Muscle layer of duodenum (tissue), 2 donors: ENCODE measurements at regions not wholly inside any gene's neighbourhood (a gene's known extent, or its start where the extent isn't known, plus 50 kb on each side); places are given as distances from the start of the nearest gene placed in this dataset.

ENCODE experiments used
- H3K27ac ChIP-seq: one replicate; pipeline ENCODE4 v1.7.0; 2013; ENCODE audit warnings: mild to moderate bottlenecking, low read length
- H3K27me3 ChIP-seq: one replicate; pipeline ENCODE4 v1.7.0; 2013; ENCODE audit warnings: low read depth, mild to moderate bottlenecking, control low read depth, low read length
- H3K36me3 ChIP-seq, 2 donors: one replicate each; pipeline ENCODE4 v1.7.0; 2013; ENCODE audit warnings: low read length in 2 of 2, control low read depth in 1 of 2, mild to moderate bottlenecking in 1 of 2; ENCODE audit not compliant: insufficient read depth in 2 of 2, control insufficient read depth in 1 of 2
- H3K4me1 ChIP-seq, 2 donors: one replicate each; pipeline ENCODE4 v1.7.0; 2013; ENCODE audit warnings: low read length in 2 of 2, mild to moderate bottlenecking in 2 of 2, control low read depth in 1 of 2, moderate library complexity in 1 of 2; ENCODE audit not compliant: insufficient read depth in 2 of 2, control insufficient read depth in 1 of 2
- H3K4me3 ChIP-seq, 2 donors: one replicate each; pipeline ENCODE4 v1.7.0; 2013; ENCODE audit warnings: low read length in 2 of 2, low read depth in 1 of 2, mild to moderate bottlenecking in 1 of 2
- H3K9me3 ChIP-seq, 2 donors: one replicate each; pipeline ENCODE4 v1.7.0; 2013; ENCODE audit warnings: low read length in 2 of 2, control low read depth in 1 of 2, mild to moderate bottlenecking in 1 of 2; ENCODE audit not compliant: control insufficient read depth in 1 of 2
- donor health status: healthy.

DNA sequence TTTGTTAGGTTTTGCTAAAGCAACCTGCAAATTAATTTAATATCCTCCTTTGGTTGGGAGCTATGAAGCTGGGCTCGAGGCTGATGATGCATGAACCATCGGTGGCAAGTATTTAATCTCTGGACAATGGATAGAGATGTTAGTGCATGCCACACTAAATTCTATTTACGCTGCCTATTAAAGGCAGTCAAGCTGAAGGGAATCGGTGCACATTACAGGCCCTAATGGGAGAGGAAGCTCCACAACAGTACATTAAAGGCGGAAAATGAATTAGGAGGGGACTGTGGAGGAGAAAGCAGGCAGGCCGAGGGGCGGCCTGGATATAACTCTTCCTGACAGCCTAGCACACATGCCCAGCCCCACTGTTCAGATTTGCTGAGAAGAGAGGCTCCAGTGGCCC lies 132.4 kb upstream of the MAFB start:
- H3K27me3 ChIP-seq, result no peaks in the 10 kb centered on the region
- no peaks in the 10 kb centered on the region for H3K36me3 ChIP-seq
- no peaks in the 10 kb centered on the region for H3K4me1 ChIP-seq
- no peak overlapping the region for H3K27ac ChIP-seq
- no peak overlapping the region for H3K4me3 ChIP-seq
- peaks cover 6 to 8% of the 10 kb centered on the region in 2 donors for H3K9me3 ChIP-seq

DNA sequence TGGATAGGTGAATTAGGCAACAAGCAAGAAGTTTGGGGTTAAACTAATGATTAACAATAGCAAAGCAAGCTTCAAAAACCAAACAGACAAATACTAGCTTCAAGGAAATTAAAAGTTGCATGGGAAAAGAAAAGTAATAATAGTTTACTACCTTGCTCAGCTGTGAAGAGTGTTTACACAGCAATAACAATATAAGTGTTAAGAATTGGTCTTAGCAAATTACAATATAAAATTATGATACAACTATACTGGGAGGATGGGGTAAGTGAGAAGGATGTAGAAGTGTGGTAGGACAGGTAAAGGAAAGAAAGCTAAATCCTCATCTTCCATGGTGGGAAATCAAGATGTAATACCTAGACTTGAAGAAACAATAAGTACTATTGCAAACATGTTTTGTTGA lies 137.7 kb upstream of the MAFB start:
- Histone ChIP-seq H3K4me1 (no peaks in the 10 kb centered on the region), H3K36me3 (no peaks in the 10 kb centered on the region)

DNA sequence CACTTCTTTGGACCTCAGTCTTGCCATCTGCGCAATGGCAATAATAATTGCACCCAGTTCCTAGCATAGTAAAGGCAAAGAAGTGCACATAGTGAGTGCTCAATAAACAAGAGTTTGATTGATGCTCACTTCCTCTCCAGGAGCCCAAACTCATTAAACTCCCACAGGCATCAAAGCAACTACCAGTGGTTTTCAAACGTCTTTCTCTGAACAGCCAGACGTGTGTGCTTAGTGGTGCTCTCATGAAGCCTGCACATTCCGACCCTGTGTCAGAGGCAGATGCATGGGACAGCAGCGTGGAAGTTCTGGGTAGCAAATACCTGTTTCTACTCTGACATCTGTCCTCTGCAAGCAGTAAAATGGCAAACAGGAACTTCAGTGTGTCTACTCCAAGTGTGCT lies 146.3 kb upstream of the MAFB start:
- H3K36me3 ChIP-seq, result no peaks in the 10 kb centered on the region
- H3K4me1 ChIP-seq, result no peaks in the 10 kb centered on the region
- no peak overlapping the region for H3K27ac ChIP-seq
- no peaks in the 10 kb centered on the region for H3K27me3 ChIP-seq
- no peak overlapping the region for H3K4me3 ChIP-seq
- H3K9me3 ChIP-seq, result peaks cover 10% of the 10 kb centered on the region in 2 donors

More for the DNA sequence above, 137.7 kb upstream of the MAFB start:
- Histone ChIP-seq H3K27me3 (no peaks in the 10 kb centered on the region), H3K4me3 (no peak overlapping the region), H3K9me3 (peaks cover 6 to 8% of the 10 kb centered on the region in 2 donors), H3K27ac (no peak overlapping the region)

DNA sequence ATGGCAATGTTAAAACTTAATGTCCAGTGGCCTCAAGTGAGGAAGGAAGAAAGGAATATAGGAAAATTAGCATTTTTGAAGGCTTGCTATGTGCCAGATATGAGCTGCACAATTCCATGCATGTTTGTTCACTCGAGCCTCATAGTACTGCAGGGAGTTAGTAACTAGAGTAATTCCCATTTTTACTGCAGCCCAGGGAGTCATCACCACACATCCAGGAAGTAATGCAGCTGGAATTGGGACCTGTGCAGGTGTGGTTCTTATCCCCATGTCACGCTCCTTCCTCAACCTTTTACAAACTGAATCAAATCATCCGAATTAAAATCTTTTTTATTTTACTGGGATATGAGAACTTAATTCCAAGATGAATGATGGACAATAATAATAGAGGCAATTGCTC lies 149.5 kb upstream of the MAFB start:
- H3K9me3 ChIP-seq, result peaks cover 6 to 10% of the 10 kb centered on the region in 2 donors
- no peak overlapping the region for H3K4me3 ChIP-seq
- no peaks in the 10 kb centered on the region for H3K4me1 ChIP-seq
- H3K27ac ChIP-seq, result no peak overlapping the region
- no peaks in the 10 kb centered on the region for H3K27me3 ChIP-seq
- H3K36me3 ChIP-seq, result no peaks in the 10 kb centered on the region

DNA sequence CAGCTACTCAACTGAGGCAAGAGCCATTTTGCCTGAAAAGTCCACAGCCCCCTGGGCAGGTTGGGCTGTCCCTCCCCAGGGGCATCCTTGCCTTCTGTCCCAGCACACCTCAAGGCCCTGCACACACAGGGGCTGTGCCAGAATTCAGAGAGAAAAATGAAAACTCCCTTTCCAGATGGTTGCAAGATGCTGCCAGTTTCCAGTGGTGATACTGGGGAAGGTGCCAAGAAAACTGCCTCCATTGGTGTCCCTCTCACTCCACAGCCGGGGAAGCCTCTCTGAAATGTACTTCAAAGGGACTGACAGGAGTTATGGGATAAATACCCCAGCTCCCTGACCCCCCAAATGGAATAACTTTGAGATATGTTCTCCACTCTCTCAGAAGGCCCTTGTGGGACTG lies 154.2 kb upstream of the MAFB start:
- Histone ChIP-seq H3K4me1 (no peaks in the 10 kb centered on the region), H3K9me3 (peaks cover 0 to 6% of the 10 kb centered on the region in 2 donors), H3K36me3 (no peaks in the 10 kb centered on the region), H3K27ac (no peak overlapping the region), H3K4me3 (no peak overlapping the region), H3K27me3 (no peaks in the 10 kb centered on the region)

DNA sequence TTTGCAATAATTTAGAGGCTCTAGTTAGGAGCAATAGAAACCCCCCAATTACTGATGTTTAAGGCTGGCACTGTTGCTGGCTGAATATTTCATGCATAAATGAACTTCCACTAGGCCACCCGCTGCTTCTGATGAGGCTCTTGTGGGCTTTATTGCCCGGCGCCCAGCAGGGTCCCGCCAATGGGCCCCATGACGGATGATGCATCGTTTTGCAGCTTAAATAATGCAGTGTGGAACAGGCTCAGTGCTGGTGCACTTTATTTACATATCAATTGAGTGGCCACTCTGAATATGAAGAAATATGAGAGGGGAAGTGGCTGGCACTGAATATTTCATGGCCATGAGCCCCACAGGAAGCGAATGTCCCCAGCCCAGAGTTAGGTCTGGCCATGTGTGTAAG lies 155.3 kb upstream of the MAFB start:
- no peak overlapping the region for H3K4me3 ChIP-seq
- no peak overlapping the region for H3K27ac ChIP-seq
- no peaks in the 10 kb centered on the region for H3K27me3 ChIP-seq
- no peaks in the 10 kb centered on the region for H3K4me1 ChIP-seq
- H3K36me3 ChIP-seq, result no peaks in the 10 kb centered on the region
- H3K9me3 ChIP-seq, result peaks cover 0 to 6% of the 10 kb centered on the region in 2 donors

DNA sequence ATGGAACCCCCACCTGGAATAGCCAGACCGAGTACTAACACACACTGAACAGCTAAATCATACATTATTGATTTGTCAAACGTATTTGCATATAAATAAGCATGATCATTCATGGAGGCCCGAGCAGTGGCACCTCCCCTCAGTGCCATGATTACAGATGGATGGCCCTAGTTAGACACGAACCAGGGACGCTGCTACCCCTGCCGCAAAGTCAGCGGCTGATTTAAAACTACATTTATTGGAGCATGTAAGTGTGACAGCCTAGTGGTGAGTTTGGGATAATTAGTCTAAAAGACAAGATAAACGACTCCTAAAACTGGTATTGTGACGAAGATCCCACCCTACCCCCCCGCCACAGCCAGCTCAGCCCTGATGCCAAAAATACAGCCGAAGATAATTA lies 159.1 kb upstream of the MAFB start:
- no peaks in the 10 kb centered on the region for H3K4me1 ChIP-seq
- H3K36me3 ChIP-seq, result no peaks in the 10 kb centered on the region
- no peaks in the 10 kb centered on the region for H3K27me3 ChIP-seq
- H3K9me3 ChIP-seq, result peaks cover 0 to 6% of the 10 kb centered on the region in 2 donors
- H3K27ac ChIP-seq, result no peak overlapping the region
- H3K4me3 ChIP-seq, result no peak overlapping the region

DNA sequence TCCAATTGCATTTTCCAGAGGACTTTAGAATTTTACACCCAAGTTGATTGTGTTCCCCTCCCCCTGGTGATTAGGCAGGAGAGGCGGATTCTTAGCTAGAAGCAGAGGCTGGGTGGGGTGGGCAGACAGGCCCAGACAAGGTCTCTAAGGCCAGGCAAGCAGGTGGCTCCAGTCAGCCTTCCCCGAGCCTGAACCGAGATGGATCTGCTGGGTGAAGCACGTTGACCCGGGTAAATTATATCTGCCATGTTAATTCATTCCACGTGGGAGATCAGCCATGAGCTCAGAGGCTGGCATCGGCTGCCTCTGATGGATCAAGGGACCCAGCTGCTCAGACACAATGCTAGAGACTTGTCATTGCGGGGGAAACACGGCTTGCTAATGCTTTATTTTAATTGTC lies 159.5 kb upstream of the MAFB start:
- Histone ChIP-seq H3K4me3 (no peak overlapping the region), H3K27me3 (no peaks in the 10 kb centered on the region), H3K36me3 (no peaks in the 10 kb centered on the region), H3K9me3 (peaks cover 0 to 6% of the 10 kb centered on the region in 2 donors), H3K4me1 (no peaks in the 10 kb centered on the region), H3K27ac (no peak overlapping the region)

DNA sequence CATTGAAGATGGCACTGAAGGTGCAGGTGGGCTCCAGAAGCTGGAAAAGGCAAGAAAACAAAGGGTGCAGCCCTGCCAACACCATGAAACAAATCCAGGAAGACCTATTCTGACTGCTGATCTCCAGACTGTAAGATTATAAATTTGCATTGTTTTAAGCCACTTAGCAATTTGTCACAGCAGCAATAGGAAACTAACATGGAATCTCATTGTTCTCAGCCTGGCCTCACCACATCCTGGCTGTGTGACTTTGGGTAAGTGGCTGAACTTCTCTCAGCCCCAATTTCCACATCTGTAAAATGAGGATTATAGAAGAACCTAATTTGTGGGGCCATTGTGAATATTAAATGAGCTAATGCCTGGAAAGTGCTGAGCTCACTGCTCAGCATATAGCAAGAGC lies 160.4 kb upstream of the MAFB start:
- Histone ChIP-seq H3K4me1 (no peaks in the 10 kb centered on the region), H3K27me3 (no peaks in the 10 kb centered on the region), H3K4me3 (no peak overlapping the region), H3K9me3 (peaks cover 0 to 6% of the 10 kb centered on the region in 2 donors), H3K36me3 (no peaks in the 10 kb centered on the region), H3K27ac (no peak overlapping the region)

DNA sequence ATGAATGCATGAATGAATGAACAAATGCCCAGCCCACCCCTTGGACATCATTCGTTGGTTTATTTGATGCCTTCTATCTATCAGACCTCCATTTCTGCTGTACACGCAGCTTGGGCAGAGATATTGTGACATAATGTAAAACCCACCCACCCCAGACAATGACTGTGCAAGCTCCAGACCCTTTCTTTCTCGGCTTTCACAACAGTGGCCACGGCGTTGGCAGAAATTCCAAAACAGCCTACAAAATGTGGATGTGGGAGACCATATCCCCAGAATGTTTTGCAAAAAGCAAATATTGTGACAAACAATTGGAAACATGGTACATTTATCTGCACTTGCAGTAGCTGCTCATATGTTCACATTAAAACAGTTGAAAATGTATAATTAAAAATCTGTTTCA lies 162.0 kb upstream of the MAFB start:
- Histone ChIP-seq H3K36me3 (no peaks in the 10 kb centered on the region), H3K27ac (no peak overlapping the region), H3K4me3 (no peak overlapping the region)

DNA sequence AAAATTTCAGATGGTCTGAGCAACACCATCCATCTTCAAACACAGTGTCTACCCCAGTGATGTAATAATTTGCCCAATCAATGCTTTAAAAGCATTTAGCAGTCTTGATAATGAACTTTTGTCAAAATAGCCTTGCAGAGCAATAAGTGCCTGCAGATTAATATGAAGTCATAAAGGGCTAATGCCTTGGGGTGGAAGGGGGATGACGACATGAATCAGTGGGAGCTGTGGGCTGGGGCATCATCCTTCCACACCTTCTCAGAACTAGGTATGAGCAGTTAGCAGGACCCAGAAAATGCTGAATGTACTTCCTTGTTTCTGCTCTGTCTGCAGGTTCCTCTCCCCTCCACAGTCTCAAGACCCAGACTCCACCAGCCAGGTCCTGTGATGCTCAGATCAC lies 166.2 kb upstream of the MAFB start:
- Histone ChIP-seq H3K27ac (no peak overlapping the region), H3K4me1 (no peaks in the 10 kb centered on the region), H3K36me3 (no peaks in the 10 kb centered on the region), H3K9me3 (no peaks in the 10 kb centered on the region), H3K27me3 (no peaks in the 10 kb centered on the region), H3K4me3 (no peak overlapping the region)

More for the DNA sequence above, 162.0 kb upstream of the MAFB start:
- H3K9me3 ChIP-seq, result no peaks in the 10 kb centered on the region
- no peaks in the 10 kb centered on the region for H3K4me1 ChIP-seq
- no peaks in the 10 kb centered on the region for H3K27me3 ChIP-seq

DNA sequence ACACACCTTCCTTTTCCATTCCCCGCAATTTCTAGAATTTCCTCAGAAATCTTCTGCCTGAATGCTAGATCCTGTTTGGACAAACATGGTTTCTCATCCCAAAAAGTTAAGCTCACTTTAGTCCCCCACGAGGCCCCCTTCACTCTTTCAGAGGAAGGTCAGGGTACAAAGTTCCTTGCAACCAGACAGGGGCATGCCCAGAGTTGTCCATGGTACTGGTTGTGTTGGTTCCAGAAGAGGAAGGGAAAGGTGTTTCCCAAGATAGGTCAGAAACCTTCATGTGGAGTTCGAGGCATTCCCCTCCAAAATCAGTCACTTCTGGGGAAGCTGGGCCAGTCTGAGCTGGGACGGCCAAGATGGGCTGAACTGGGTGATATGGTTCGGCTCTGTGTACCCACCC lies 167.6 kb upstream of the MAFB start:
- Histone ChIP-seq H3K36me3 (no peaks in the 10 kb centered on the region), H3K9me3 (no peaks in the 10 kb centered on the region), H3K4me3 (no peak overlapping the region), H3K4me1 (no peaks in the 10 kb centered on the region), H3K27me3 (no peaks in the 10 kb centered on the region), H3K27ac (no peak overlapping the region)
